KOPT-K1 (cell line): ENCODE measurements at regions not wholly inside any gene's neighbourhood (a gene's known extent, or its start where the extent isn't known, plus 50 kb on each side); places are given as distances from the start of the nearest gene placed in this dataset.
"Not testable (repeated sequence)": the region's sequence is repeated elsewhere in the genome, so short reads cannot be mapped to it uniquely, and the experiment has no call there.

Experiments
- H3K27ac ChIP-seq: fragments of 200-600 bp; sonication (generic); 2 replicates; pipeline ENCODE4 v1.5.1; 2016; ENCODE audit warnings: antibody characterized with exemption, mild to moderate bottlenecking, low read depth, low read length; ENCODE audit not compliant: poor library complexity, severe bottlenecking
- H3K36me3 ChIP-seq: fragments of 200-600 bp; sonication (generic); 2 replicates; pipeline ENCODE4 v1.5.1; 2017; ENCODE audit warnings: antibody characterized with exemption, mild to moderate bottlenecking, low read length, moderate library complexity; ENCODE audit not compliant: insufficient read depth
- H3K9me3 ChIP-seq: fragments of 200-600 bp; sonication (generic); 2 replicates; pipeline ENCODE4 v1.5.1; 2017; ENCODE audit warnings: antibody characterized with exemption, low read length, mild to moderate bottlenecking; ENCODE audit not compliant: insufficient read depth, poor library complexity, severe bottlenecking

DNA sequence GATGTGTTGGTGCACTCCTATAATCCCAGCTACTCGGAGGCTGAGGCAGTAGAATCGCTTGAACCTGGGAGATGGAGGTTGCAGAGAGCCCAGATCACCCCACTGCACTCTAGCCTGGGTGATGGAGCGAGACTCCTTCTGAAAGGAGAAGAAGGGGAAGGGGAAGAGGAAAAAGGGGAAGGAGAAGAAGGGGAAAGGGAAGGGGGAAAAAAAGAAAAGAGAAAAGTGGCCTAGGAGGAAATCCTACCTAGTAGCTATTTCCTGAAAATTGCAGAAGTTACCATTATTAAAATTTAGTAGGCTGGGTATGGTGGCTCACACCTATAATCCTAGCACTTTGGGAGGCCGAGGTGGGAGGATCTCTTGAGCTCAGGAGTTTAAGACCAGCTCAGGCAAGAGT is 67.4 kb downstream of the ARRDC3 start:
- Histone ChIP-seq H3K27ac (peak overlapping the region; percentile 90), H3K36me3 (no peaks in the 10 kb centered on the region), H3K9me3 (no peaks in the 10 kb centered on the region)

DNA sequence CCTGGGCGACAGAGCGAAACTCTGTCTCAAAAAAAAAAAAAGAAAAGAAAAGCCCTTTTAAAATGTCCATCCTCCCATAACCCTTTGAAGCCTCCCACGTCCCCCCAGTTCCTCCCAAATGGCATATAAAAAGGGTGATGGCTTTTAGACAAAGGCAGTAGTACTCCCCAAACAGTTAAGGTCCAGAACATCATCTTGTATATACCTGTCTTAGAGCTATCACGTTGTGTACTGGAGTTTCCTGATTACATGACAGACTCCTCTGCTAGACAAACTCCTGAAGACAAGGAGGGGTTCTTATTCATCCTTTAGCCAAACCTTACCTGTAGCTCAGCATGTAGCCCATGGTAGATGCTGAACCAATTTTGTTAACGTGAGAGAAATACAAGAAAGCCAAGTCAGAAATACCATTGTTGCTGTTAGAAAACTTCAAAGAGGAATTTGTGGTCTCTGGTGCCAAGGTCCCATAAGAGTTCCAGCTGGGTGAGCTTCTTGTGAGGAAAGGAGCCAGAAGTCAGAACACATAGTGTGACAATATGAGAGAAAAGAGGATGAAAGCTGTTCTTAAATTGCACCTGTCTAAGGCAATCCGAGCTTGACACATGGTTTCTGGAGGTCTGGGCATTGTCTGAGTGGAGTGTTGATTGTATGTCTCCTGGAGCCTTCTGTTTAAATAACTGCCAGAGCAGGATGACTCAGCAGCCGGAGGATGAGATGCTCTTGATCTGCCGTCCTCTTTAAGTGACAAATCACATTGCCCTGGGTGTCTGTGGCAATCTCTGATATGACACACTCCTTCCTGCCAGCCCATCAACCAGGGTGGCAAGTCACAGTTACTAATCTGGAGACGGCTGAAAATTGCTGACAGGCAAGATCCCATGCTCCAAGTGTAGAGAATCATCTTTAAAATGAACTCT is 69.1 kb downstream of the ARRDC3 start:
- no peaks in the 10 kb centered on the region for H3K36me3 ChIP-seq
- no peaks in the 10 kb centered on the region for H3K9me3 ChIP-seq
- peak overlapping the region; percentile 90 for H3K27ac ChIP-seq

DNA sequence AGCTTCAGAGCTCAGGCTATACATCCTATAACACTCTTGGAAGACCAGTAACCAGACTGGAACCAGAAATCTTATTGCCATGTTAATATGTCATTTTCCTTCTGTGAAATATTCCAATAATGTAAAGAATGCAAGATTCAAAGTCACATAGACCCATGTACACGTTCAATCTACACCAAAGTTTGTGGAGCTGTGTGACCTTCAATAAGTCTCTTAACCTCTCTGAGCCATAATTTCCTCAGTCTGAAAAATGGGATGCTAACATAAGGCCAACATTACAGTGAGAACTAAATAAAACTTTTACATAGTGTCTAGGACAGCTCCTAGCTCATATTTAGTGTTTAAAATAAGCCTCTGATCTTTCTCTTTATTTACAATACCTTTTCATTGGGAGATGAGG is 70.4 kb downstream of the ARRDC3 start:
- Histone ChIP-seq H3K36me3 (no peaks in the 10 kb centered on the region), H3K9me3 (no peaks in the 10 kb centered on the region), H3K27ac (peak overlapping the region; percentile 90)

DNA sequence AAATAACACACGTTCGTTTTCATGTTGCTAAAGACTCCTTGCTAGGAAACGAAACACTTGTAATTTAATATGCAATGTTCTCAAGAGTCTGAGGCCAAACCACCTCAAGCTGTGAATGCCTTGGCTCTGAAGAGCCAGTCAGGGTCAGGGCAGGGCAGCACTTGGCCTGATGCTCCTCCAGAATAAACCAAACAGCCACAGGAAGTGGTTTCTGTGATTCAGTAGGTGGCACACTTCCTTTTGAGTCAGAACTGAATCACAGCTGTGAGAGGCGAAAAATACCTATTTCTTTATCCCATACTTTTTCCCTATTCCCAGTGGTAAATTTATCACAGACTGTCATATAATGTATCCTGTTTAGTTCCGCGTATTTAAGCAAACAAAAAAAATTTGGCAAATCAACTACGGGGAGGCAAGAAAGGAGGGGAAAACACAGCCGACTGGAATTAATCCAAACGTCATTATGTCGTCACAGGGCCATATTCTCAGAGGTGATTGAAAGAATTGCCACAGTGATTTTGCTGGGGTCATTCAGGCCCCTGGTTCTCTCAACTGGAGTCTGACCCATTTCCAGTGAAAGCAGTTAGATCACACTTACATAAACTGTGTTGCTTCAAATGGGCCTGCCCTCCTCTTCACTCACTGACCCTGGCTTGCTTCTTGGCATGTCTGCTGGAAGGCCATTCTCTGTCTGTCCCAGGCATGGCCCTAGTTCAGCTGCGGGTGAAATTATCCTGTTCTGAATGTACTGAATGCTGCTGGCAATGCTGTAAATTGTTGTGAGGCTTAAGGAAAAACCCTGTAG is 71.2 kb downstream of the ARRDC3 start:
- Histone ChIP-seq H3K27ac (peak overlapping the region; percentile 90), H3K36me3 (no peaks in the 10 kb centered on the region), H3K9me3 (no peaks in the 10 kb centered on the region)

DNA sequence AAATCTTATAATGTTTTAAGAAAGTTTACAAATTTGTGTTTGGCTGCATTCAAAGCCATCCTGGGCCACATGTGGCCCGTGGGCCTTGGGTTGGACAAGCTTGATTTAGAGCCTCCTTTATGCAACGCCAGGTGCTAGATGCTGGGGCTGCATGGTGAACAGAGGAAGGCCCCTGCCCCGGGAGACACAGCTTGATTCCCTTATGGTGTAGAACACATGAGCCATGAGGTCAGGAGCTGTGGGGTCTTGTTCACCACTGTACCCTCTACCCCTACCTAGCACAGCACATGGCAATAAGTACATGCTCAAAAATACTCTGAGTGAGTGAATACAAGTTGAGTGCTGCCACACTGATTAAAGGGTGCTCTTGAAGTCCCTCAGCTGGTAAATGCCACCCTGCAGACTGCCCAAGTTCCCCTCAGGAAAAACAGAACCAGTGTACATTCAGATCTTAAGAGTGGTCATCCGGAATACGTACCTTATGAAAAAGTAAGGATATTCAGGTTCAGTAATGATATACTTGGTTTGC is 71.9 kb downstream of the ARRDC3 start:
- Histone ChIP-seq H3K9me3 (no peaks in the 10 kb centered on the region), H3K36me3 (no peaks in the 10 kb centered on the region), H3K27ac (peak overlapping the region; percentile 90)

DNA sequence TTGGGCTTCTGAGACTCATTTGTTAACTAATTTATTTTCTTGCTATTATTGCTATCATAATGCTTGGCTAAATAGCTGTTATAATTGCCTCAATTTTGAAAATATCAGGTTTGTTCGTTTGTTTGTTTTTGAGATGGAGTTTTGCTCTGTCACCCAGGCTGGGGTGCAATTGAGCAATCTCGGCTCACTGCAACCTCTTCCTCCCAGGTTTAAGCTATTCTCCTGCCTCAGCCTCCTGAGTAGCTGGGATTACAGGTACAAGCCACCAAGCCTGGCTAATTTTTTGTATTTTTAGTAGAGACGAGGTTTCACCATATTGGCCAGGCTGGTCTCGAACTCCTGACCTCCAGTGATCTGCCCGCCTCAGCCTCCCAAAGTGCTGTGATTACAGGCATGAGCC is 75.0 kb downstream of the ARRDC3 start:
- not testable (repeated sequence) for H3K36me3 ChIP-seq, H3K9me3 ChIP-seq, H3K27ac ChIP-seq

DNA sequence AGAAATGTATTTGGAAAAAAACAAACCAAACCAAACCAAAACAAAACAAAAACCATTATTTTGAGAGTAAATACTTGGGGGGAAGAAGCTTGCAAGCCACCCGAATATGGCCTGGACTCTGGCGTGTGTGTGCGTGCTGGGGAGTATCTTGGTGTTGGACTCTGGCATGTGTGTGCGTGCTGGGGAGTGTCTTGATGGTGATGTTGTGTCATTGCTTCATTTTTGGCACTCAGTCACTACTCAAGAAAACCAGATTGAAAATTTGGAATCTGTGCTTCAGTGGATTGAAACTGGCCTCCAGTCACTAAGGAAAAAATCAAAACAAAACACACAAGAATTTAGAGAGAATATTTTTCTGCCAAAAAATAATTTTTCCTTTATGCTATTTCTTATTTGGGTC is 76.1 kb downstream of the ARRDC3 start:
- no peak overlapping the region for H3K27ac ChIP-seq
- no peaks in the 10 kb centered on the region for H3K36me3 ChIP-seq
- H3K9me3 ChIP-seq = no peaks in the 10 kb centered on the region

DNA sequence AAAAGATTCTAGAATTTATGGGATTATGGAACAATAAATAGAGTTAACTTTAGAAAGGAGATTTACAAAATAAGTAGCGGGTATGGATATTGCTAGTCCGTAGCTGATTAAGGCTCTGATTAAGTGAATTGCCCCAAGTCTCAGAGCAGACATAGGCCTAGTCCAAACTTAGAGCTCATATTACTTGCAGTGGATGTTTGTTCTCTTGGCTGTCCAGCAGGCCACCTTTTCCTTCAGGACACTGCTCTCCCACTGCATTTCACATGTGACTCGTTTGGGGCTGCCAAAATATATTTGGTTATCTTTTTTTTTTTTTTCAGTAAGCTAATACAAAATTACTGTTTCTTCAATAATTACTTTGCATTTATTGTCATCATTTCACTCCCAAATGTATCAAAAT is 76.6 kb downstream of the ARRDC3 start:
- no peaks in the 10 kb centered on the region for H3K9me3 ChIP-seq
- H3K36me3 ChIP-seq = no peaks in the 10 kb centered on the region
- H3K27ac ChIP-seq = no peak overlapping the region

DNA sequence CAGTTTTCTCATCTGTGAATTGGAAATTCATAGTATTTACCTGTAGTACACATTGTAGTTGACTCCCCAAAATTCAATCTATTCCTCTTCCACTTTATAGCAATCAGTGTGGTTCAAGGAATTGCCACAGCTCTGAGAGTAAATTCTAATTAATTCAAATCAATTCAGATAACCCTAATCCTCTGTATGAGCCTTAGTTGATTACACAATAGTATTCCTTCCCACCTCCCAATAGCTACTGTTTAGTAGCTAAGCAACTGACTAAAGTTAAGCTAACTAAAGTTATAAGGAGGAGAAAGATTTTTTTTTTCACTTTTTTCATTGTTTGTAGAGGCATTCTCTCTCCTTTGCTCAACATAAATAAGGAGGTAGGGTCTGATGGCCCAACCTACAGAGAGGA is 77.5 kb downstream of the ARRDC3 start:
- Histone ChIP-seq H3K9me3 (no peaks in the 10 kb centered on the region), H3K36me3 (no peaks in the 10 kb centered on the region), H3K27ac (no peak overlapping the region)

DNA sequence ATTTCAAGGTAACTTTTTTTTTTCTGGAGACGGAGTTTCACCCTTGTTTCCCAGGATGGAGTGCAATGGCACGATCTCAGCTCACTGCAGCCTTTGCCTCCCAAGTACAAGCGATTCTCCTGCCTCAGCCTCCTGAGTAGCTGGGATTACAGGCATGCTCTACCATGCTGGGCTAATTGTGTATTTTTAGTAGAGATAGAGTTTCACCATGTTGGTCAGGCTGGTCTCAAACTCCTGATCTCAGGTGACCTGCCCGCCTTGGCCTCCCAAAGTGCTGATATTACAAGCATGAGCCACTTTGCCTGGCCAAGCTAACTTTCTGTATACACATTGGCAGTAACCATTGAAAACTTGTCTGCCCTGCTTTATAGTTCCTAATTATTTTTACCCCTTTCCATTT is 79.1 kb downstream of the ARRDC3 start:
- not testable (repeated sequence) for H3K9me3 ChIP-seq

DNA sequence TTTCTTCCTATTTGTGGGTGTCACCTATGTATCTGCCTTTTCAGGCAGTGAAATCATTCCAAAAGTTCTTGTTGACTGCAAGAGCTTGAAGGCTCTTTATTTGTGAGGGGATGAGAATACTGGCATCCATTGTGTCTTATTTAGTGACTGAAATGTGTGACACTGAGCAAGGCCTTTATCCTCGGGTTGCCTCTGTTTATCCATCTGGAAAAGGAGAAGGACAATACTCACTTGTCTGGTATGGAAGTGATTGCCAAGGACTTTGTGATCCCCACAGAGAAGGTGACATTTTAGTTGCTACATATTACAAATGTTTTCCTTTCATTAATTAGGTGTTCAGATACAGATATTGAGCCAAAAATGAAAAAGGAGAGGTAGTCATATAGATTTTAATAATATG is 80.2 kb downstream of the ARRDC3 start:
- no peaks in the 10 kb centered on the region for H3K9me3 ChIP-seq
- no peak overlapping the region for H3K27ac ChIP-seq
- H3K36me3 ChIP-seq = no peaks in the 10 kb centered on the region

More for the DNA sequence above, 79.1 kb downstream of the ARRDC3 start:
- H3K36me3 ChIP-seq, H3K27ac ChIP-seq: not testable (repeated sequence)

DNA sequence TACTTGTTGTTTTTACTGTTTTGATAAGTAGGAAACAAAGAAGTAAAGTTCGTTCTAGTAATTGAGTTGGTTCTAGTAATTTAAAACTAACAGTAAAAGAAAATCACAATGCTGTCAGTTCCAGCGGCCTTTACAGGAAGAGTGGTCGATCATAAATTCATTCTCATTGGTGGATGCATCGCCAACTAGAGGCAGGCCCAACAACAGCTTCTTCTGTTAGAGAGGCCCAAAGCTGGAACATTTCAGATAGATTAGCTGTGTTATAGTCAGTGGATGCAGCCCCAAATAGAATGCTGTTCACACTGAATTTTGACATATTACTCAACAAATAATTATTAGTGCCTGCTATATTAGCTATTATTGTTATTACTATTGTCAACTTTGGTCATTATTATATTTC is 80.8 kb downstream of the ARRDC3 start:
- H3K9me3 ChIP-seq = no peaks in the 10 kb centered on the region
- H3K36me3 ChIP-seq = no peaks in the 10 kb centered on the region
- H3K27ac ChIP-seq = no peak overlapping the region

DNA sequence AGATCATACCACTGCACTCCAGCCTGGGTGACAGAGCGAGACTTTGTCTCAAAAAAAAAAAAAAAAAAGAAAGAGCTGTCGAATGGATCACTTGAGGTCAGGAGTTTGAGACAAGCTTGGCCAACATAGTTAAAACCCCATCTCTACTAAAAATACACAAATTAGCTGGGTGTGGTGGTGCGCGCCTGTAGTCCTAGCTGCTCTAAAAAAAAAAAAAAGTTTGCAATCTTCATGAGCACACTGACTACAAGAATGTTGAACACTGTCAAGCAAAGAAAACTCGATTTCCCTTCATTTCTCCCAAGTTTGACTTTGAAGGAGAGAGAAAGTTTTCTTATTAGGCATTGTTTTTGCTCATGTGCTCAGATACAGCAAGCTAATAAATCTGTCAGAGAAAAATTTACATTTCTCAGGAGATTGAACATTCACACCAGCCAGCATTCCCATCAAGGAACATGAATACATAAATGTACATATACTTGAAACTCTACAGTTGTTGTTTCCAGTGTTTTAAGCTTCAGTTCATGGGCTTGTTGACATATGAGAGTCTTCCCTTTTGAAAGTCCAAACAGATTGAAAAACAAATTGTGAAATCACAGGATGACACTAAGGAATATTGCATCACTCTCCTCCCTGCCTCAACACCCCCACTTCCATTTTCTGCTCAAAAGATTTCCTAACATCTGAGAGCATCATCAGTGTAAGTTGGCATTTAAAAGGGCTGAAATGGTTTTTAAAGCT is 81.8 kb downstream of the ARRDC3 start:
- Histone ChIP-seq H3K9me3 (no peaks in the 10 kb centered on the region), H3K36me3 (no peaks in the 10 kb centered on the region), H3K27ac (no peak overlapping the region)

DNA sequence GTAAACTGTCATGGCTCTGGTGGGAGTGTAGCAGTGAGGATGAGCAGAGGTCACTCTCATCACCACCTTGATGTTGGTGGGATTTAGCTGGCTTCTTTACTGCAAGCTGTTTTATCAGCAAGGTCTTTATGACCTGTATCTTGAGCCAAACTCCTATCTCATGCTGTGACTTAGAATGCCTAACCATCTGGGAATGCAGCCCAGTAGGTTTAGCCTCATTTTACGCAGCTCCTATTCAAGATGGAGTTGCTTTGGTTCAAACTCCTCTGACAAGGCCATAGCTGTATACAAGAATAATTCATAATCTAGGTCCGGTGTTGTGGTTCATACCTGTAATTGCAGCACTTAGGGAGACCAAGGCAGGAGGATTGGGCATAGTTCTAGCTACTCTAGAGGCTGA is 85.1 kb downstream of the ARRDC3 start:
- H3K9me3 ChIP-seq = no peaks in the 10 kb centered on the region
- H3K27ac ChIP-seq = no peak overlapping the region
- H3K36me3 ChIP-seq = no peaks in the 10 kb centered on the region

DNA sequence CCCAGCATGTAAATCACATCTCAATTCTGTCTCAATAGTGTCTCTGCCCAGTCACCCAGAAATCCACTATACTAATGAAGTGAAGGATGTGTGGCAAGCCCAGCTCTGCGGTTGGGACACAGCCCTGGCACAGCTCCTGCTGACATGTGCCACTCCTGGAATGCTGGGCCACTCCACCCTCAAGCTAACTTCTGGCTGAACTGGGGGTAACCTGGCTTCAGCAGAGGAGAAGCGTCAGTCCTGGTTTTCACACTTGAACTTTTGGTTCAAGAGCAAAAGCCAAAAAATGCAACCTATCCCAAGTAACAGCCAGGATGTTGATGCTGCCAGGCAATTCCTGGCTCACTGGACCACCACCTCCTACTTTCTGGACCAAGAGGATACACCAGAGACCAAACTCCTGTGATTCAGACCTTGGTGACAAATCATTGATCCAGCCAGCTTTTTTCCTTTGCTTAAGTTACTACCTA is 86.4 kb downstream of the ARRDC3 start:
- no peak overlapping the region for H3K27ac ChIP-seq
- H3K36me3 ChIP-seq = no peaks in the 10 kb centered on the region
- no peaks in the 10 kb centered on the region for H3K9me3 ChIP-seq
